MM.1S (cell line): ENCODE measurements at regions not wholly inside any gene's neighbourhood (a gene's known extent, or its start where the extent isn't known, plus 50 kb on each side); places are given as distances from the start of the nearest gene placed in this dataset.

ENCODE experiments used
- EZH2 ChIP-seq: fragments of 300-600 bp; sonication (generic); optimal IDR thresholded peaks from 2 replicates; pipeline ENCODE3; 2017; ENCODE audit warnings: low read depth, mild to moderate bottlenecking, antibody characterized with exemption, low read length, mixed read lengths
- EZH2phosphoT487 ChIP-seq: fragments of 300-600 bp; sonication (generic); IDR thresholded peaks from 2 replicates; pipeline ENCODE4 v1.6.1; 2018; ENCODE audit warnings: antibody characterized with exemption, low read length
- TF ChIP-seq, protein P1 (sequence below): fragments of 300-600 bp; sonication (generic); IDR thresholded peaks from 2 replicates; pipeline ENCODE4 v1.5.1; 2016; ENCODE audit warnings: antibody characterized with exemption, low read length, mixed read lengths

DNA sequence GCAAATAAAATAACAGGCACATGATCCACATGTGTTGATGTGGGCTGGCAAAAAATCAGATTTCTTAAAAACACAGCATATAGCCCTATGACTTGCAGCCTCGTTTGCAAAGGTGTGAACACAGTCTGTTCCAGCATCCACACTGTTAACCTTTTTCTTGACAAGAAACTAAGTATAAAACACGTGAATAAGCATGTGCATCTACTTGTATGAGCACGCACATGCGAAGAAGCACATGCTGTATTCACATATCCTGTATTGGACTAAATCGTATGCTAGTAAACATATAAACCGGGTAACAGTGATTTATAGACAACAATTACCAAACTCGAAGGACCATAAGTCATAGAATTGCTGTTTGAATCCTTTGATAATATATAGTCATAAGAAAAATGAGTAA is 218.7 kb downstream of the HDGFL1 start:
- no peak for TF ChIP-seq EZH2phosphoT487
- TF ChIP-seq, protein P1, sequence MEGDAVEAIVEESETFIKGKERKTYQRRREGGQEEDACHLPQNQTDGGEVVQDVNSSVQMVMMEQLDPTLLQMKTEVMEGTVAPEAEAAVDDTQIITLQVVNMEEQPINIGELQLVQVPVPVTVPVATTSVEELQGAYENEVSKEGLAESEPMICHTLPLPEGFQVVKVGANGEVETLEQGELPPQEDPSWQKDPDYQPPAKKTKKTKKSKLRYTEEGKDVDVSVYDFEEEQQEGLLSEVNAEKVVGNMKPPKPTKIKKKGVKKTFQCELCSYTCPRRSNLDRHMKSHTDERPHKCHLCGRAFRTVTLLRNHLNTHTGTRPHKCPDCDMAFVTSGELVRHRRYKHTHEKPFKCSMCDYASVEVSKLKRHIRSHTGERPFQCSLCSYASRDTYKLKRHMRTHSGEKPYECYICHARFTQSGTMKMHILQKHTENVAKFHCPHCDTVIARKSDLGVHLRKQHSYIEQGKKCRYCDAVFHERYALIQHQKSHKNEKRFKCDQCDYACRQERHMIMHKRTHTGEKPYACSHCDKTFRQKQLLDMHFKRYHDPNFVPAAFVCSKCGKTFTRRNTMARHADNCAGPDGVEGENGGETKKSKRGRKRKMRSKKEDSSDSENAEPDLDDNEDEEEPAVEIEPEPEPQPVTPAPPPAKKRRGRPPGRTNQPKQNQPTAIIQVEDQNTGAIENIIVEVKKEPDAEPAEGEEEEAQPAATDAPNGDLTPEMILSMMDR: no peak
- no peak for TF ChIP-seq EZH2
